NCI-H69 (cell line): ENCODE measurements at regions not wholly inside any gene's neighbourhood (a gene's known extent, or its start where the extent isn't known, plus 50 kb on each side); places are given as distances from the start of the nearest gene placed in this dataset.
"Not testable (repeated sequence)": the region's sequence is repeated elsewhere in the genome, so short reads cannot be mapped to it uniquely, and the experiment has no call there.

Source experiments
- DNase-seq: peaks from one replicate; lab custom pipeline; 2025; lab: John Stamatoyannopoulos, UW

GRCh38 chr6:141969768-141970415 lies 162.8 kb upstream of the GJE1 start:
- DNase-seq = peak; percentile 6

- DNase-seq = no peak
These were observed 163.5 kb upstream of the GJE1 start for GRCh38 chr6:141969201-141969600.

GRCh38 chr6:141968632-141969031 lies 164.1 kb upstream of the GJE1 start:
- DNase-seq = no peak

- no peak for DNase-seq
These were observed 167.6 kb upstream of the GJE1 start for GRCh38 chr6:141965016-141965545.

GRCh38 chr6:141963543-141964295 lies 169.0 kb upstream of the GJE1 start:
- DNase-seq = no peak

GRCh38 chr6:141957271-141957670 lies 175.5 kb upstream of the GJE1 start:
- DNase-seq = no peak

- no peak for DNase-seq
These were observed 175.9 kb upstream of the GJE1 start for GRCh38 chr6:141956868-141957267.

- peak; percentile 7 for DNase-seq
These were observed 176.5 kb upstream of the GJE1 start for GRCh38 chr6:141956046-141956761.

GRCh38 chr6:141953072-141953471 lies 179.7 kb upstream of the GJE1 start:
- no peak for DNase-seq

- no peak for DNase-seq
These were observed 186.2 kb upstream of the GJE1 start for GRCh38 chr6:141946502-141946901.

- no peak for DNase-seq
These were observed 194.1 kb upstream of the GJE1 start for GRCh38 chr6:141938664-141939063.

GRCh38 chr6:141932685-141933084 lies 200.0 kb upstream of the GJE1 start:
- DNase-seq = no peak

GRCh38 chr6:141926200-141926900 lies 206.4 kb upstream of the GJE1 start:
- not testable (repeated sequence) for DNase-seq

- no peak for DNase-seq
These were observed 207.7 kb upstream of the GJE1 start for GRCh38 chr6:141925001-141925400.

GRCh38 chr6:141922898-141923297 lies 209.8 kb upstream of the GJE1 start:
- DNase-seq = no peak

GRCh38 chr6:141916682-141917505 lies 215.8 kb upstream of the GJE1 start:
- not testable (repeated sequence) for DNase-seq

- no peak for DNase-seq
These were observed 218.1 kb upstream of the GJE1 start for GRCh38 chr6:141914646-141915045.

- DNase-seq = no peak
These were observed 226.1 kb upstream of the GJE1 start for GRCh38 chr6:141906569-141907080.

GRCh38 chr6:141890661-141891060 lies 242.1 kb upstream of the GJE1 start:
- DNase-seq = no peak

GRCh38 chr6:141884850-141885249 lies 247.9 kb upstream of the GJE1 start:
- DNase-seq = no peak

GRCh38 chr6:141878686-141879085 lies 254.0 kb upstream of the GJE1 start:
- no peak for DNase-seq
